CD4-positive, alpha-beta T cell (primary cell): ENCODE measurements at regions not wholly inside any gene's neighbourhood (a gene's known extent, or its start where the extent isn't known, plus 50 kb on each side); places are given as distances from the start of the nearest gene placed in this dataset.

ENCODE experiments used
- ATAC-seq: fragments of 200-7000 bp; cut with Tn5 transposase; one replicate; pipeline ENCODE4 v1.10.0; 2022; ENCODE audit warnings: mild to moderate bottlenecking; ENCODE audit not compliant: poor library complexity
- CTCF ChIA-PET: fragments of 350-600 bp; sonication (Branson Sonifier 250); formaldehyde crosslinking; loops from one replicate; lab custom pipeline; 2021; ENCODE audit warnings: antibody characterized with exemption, inconsistent platforms; lab: Charles Lee
- POLR2A ChIA-PET: fragments of 350-600 bp; sonication (Branson Sonifier 250); formaldehyde crosslinking; loops from one replicate; lab custom pipeline; 2021; ENCODE audit warnings: antibody characterized with exemption, inconsistent platforms; lab: Charles Lee
- DNase-seq, 14 experiments: peaks; one replicate each; pipeline ENCODE4 v3.0.0-alpha.2; 2013 to 2020; ENCODE audit warnings: mixed read lengths in 2 of 14
- H3K27ac ChIP-seq, 2 donors: one replicate each; pipeline versions ENCODE4 v1.5.1 to v1.7.0; 2013; ENCODE audit warnings: low read length in 2 of 2, low read depth in 1 of 2, mild to moderate bottlenecking in 1 of 2
- H3K27me3 ChIP-seq, 2 experiments: 1 replicate in 1 of 2; 2 replicates in 1 of 2; pipeline versions ENCODE4 v1.6.1 to v1.7.0; 2013; ENCODE audit warnings: low read length in 2 of 2, control low read depth in 1 of 2, mild to moderate bottlenecking in 1 of 2, moderate library complexity in 1 of 2; ENCODE audit not compliant: insufficient read depth in 2 of 2, control insufficient read depth in 1 of 2
- H3K36me3 ChIP-seq: one replicate; pipeline ENCODE4 v1.6.1; 2013; ENCODE audit warnings: low read length, control low read depth; ENCODE audit not compliant: insufficient read depth
- H3K4me1 ChIP-seq: one replicate; pipeline ENCODE4 v1.6.1; 2013; ENCODE audit warnings: low read length, control low read depth; ENCODE audit not compliant: insufficient read depth
- H3K4me3 ChIP-seq: one replicate; pipeline ENCODE4 v1.5.1; 2013; ENCODE audit warnings: mild to moderate bottlenecking, low read length, moderate library complexity
- H3K9me3 ChIP-seq, 2 experiments: 1 replicate in 1 of 2; 2 replicates in 1 of 2; pipeline versions ENCODE4 v1.6.1 to v1.7.0; 2013; ENCODE audit warnings: low read length in 2 of 2, mild to moderate bottlenecking in 2 of 2, control low read depth in 1 of 2, moderate library complexity in 1 of 2; ENCODE audit not compliant: control insufficient read depth in 1 of 2, insufficient read depth in 1 of 2
- H3K27ac Mint-ChIP-seq: one replicate; pipeline ENCODE4 v1.8.0; 2020; ENCODE audit warnings: mixed read lengths
- H3K27me3 Mint-ChIP-seq: one replicate; pipeline ENCODE4 v1.8.0; 2021; ENCODE audit warnings: mixed read lengths
- H3K36me3 Mint-ChIP-seq: one replicate; pipeline ENCODE4 v1.8.0; 2021; ENCODE audit warnings: low read depth, mixed read lengths
- H3K4me1 Mint-ChIP-seq: one replicate; pipeline ENCODE4 v1.8.0; 2021; ENCODE audit warnings: low read depth, mixed read lengths
- H3K4me3 Mint-ChIP-seq: one replicate; pipeline ENCODE4 v1.8.0; 2020; ENCODE audit warnings: mild to moderate bottlenecking, mixed read lengths
- H3K9me3 Mint-ChIP-seq: one replicate; pipeline ENCODE4 v1.8.0; 2020; ENCODE audit warnings: mixed read lengths
- CTCF ChIP-seq: fragments of 200-600 bp; IDR thresholded peaks from one replicate; pipeline ENCODE4 v1.8.0; 2022; ENCODE audit warnings: antibody characterized with exemption, mild to moderate bottlenecking
- intact Hi-C, 2 experiments: fragments of 100-400 bp; cut with DNase I in 1 of 2; cut with micrococcal nuclease in 1 of 2; formaldehyde crosslinking; loops; one replicate each; pipeline versions ENCODE4 v1.15.1 to v1.9.0; 2023 to 2025; cut with DNase I, micrococcal nuclease

DNA sequence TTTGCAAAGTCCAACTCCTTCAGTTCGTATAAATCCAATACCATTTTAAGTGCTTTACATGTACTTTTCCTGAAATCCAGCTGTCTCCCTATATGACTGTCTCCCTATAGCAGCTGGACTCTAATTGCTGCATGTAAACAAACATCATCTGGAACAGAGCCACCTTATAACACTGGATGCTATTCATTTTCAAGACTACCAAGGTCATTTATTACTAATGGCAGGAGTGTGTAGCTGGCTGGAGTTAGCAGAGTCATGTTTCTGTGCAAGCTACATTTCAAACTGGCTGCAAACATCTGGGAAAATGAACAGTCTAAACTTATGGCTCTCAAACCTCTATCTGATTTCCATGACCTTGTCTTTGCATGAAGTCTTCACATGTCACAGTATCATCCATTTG lies 575.2 kb downstream of the PIK3C3 start:
- Histone ChIP-seq H3K27me3 (no peaks in the 10 kb centered on the region), H3K9me3 (no peaks in the 10 kb centered on the region), H3K27ac (no peak overlapping the region), H3K4me3 (no peak overlapping the region), H3K4me1 (no peaks in the 10 kb centered on the region), H3K36me3 (no peaks in the 10 kb centered on the region)
- H3K27me3 Mint-ChIP-seq: no peaks in the 10 kb centered on the region
- intact Hi-C loops: no loop called here
- H3K27ac Mint-ChIP-seq: no peak overlapping the region
- no peak for DNase-seq
- ChIA-PET POLR2A (no interaction called here), CTCF (no interaction called here)
- no peaks in the 10 kb centered on the region for H3K4me1 Mint-ChIP-seq
- no peaks in the 10 kb centered on the region for H3K9me3 Mint-ChIP-seq
- no peaks in the 10 kb centered on the region for H3K36me3 Mint-ChIP-seq
- H3K4me3 Mint-ChIP-seq: no peak overlapping the region
- no peak for TF ChIP-seq CTCF
- no peak for ATAC-seq

- ChIA-PET CTCF (no interaction called here), POLR2A (no interaction called here)
- no peak overlapping the region for H3K4me3 ChIP-seq
- no peaks in the 10 kb centered on the region for H3K4me1 ChIP-seq
- DNase-seq (no peak), ATAC-seq (no peak)
- no peaks in the 10 kb centered on the region for H3K27me3 ChIP-seq
- H3K36me3 Mint-ChIP-seq: no peaks in the 10 kb centered on the region
- no peaks in the 10 kb centered on the region for H3K9me3 Mint-ChIP-seq
- H3K9me3 ChIP-seq: no peaks in the 10 kb centered on the region
- intact Hi-C loops: no loop called here
- H3K27me3 Mint-ChIP-seq: no peaks in the 10 kb centered on the region
- H3K27ac Mint-ChIP-seq: no peak overlapping the region
- H3K36me3 ChIP-seq: no peaks in the 10 kb centered on the region
- H3K27ac ChIP-seq: no peak overlapping the region
- TF ChIP-seq CTCF: no peak
- no peaks in the 10 kb centered on the region for H3K4me1 Mint-ChIP-seq
- H3K4me3 Mint-ChIP-seq: no peak overlapping the region
These were observed 577.1 kb downstream of the PIK3C3 start for GRCh38 chr18:42532119-42532518.

DNA sequence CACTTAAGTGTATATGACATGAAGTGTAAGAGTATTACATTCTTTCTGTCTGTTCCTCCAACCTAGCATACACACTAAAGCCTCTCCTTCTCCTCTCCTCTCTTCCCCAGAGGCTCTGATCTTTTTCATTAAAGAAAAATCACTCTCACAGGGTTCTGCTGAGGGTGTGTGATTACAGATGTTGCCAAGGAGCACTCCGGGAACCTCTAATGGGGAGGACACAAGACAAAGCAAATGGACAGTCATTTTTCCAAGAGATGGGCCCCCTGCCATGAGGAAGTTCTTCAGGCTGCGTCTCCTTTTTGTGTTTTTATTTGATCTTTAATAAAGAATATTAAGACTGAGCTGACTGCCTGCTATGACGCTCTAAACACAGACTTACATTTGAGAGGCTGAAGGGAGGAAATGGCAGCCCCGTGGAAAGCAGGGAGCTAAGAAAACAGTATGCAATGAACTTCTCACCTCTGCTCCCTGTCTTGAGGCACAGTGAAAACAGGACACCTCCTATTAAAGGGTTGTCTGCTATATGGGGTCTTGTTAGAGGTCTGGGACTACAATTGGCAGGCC lies 578.1 kb downstream of the PIK3C3 start:
- H3K36me3 ChIP-seq: no peaks in the 10 kb centered on the region
- no peaks in the 10 kb centered on the region for H3K27me3 ChIP-seq
- no peaks in the 10 kb centered on the region for H3K27me3 Mint-ChIP-seq
- ATAC-seq: no peak
- intact Hi-C loops: no loop called here
- no peak for DNase-seq
- H3K4me3 ChIP-seq: no peak overlapping the region
- no peaks in the 10 kb centered on the region for H3K36me3 Mint-ChIP-seq
- ChIA-PET CTCF (no interaction called here), POLR2A (no interaction called here)
- no peak overlapping the region for H3K27ac ChIP-seq
- H3K9me3 ChIP-seq: no peaks in the 10 kb centered on the region
- H3K4me1 ChIP-seq: no peaks in the 10 kb centered on the region
- H3K4me1 Mint-ChIP-seq: no peaks in the 10 kb centered on the region
- H3K4me3 Mint-ChIP-seq: no peak overlapping the region
- H3K27ac Mint-ChIP-seq: no peak overlapping the region
- TF ChIP-seq CTCF: no peak
- no peaks in the 10 kb centered on the region for H3K9me3 Mint-ChIP-seq
